Stomach (tissue), 4 donors: ENCODE measurements at regions not wholly inside any gene's neighbourhood (a gene's known extent, or its start where the extent isn't known, plus 50 kb on each side); places are given as distances from the start of the nearest gene placed in this dataset.

ENCODE experiments used
- CTCF ChIP-seq, 7 experiments: fragments of 450-650 bp in 4 of 7; fragments of 200-600 bp in 3 of 7; sonication (generic) in 3 of 7; IDR thresholded peaks; one replicate each; pipeline ENCODE4 v1.5.1; 2016 to 2019; ENCODE audit warnings: antibody characterized with exemption in 7 of 7, control low read depth in 2 of 7, mild to moderate bottlenecking in 1 of 7
- EP300 ChIP-seq: sonication (generic); formaldehyde crosslinking; IDR thresholded peaks from one replicate; pipeline ENCODE4 v1.6.1; 2017; ENCODE audit warnings: antibody characterized with exemption
- POLR2AphosphoS5 ChIP-seq, 3 donors: sonication (generic); formaldehyde crosslinking; IDR thresholded peaks; one replicate each; pipeline ENCODE4 v1.6.1; 2016; ENCODE audit warnings: antibody characterized with exemption in 3 of 3

GRCh38 chr3:103644450-103644849 lies 1209.6 kb downstream of the ZPLD1 start:
- TF ChIP-seq CTCF (IDR thresholded peaks at IDR 0.05): no peak
- no peak for TF ChIP-seq EP300
- TF ChIP-seq POLR2AphosphoS5 (IDR thresholded peaks at IDR 0.05): no peak
